ENCODE measurements at regions not wholly inside any gene's neighbourhood (a gene's known extent, or its start where the extent isn't known, plus 50 kb on each side); places are given as distances from the start of the nearest gene placed in this dataset.

DNA sequence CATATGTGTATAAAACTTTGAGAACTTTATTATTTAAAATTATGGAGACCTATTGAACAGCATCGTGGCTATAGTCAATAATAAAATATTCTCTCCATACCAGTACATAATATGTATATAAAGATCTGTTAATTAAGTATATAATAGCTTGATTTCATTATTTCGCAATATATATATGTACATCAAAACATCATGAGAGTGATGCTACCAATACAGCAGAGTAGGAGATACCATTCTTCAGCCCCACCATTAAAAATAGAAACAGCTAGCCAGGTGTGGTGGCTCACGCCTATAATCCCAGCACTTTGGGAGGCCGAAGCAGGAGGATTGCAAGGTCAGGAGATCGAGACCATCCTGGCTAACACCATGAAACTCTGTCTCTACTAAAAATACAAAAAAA is 1755.3 kb upstream of the SPRY2 start:
- TF ChIP-seq CTCF (IDR thresholded peaks at IDR 0.05) (no peak), POLR2A (IDR thresholded peaks at IDR 0.05) (no peak)
